Activated CD8-positive, alpha-beta memory T cell treated with anti-CD3 and anti-CD28 coated beads, Interleukin-2, amount 10 ng/mL, durations not matched to agents 7 days and 5 days (primary cell): ENCODE measurements at regions not wholly inside any gene's neighbourhood (a gene's known extent, or its start where the extent isn't known, plus 50 kb on each side); places are given as distances from the start of the nearest gene placed in this dataset.

ENCODE experiments used
- ATAC-seq: fragments of 150-1000 bp; cut with Tn5 transposase; one replicate; pipeline ENCODE4 v1.10.0; 2021; ENCODE audit warnings: moderate library complexity
- CTCF ChIA-PET: fragments of 350-600 bp; sonication (Branson Sonifier 250); formaldehyde crosslinking; loops from one replicate; lab custom pipeline; 2021; ENCODE audit warnings: antibody characterized with exemption; lab: Charles Lee
- DNase-seq: peaks from one replicate; pipeline ENCODE4 v3.0.0-alpha.2; 2020
- H3K27ac Mint-ChIP-seq: one replicate; pipeline ENCODE4 v1.8.0; 2021; ENCODE audit warnings: mild to moderate bottlenecking, mixed read lengths
- H3K27me3 Mint-ChIP-seq: one replicate; pipeline ENCODE4 v1.8.0; 2021; ENCODE audit warnings: mixed read lengths
- H3K36me3 Mint-ChIP-seq: one replicate; pipeline ENCODE4 v1.8.0; 2021; ENCODE audit warnings: mild to moderate bottlenecking, mixed read lengths
- H3K4me1 Mint-ChIP-seq: one replicate; pipeline ENCODE4 v1.8.0; 2021; ENCODE audit warnings: mixed read lengths
- H3K4me3 Mint-ChIP-seq: one replicate; pipeline ENCODE4 v1.8.0; 2021; ENCODE audit warnings: mild to moderate bottlenecking, moderate library complexity, mixed read lengths
- H3K9me3 Mint-ChIP-seq: one replicate; pipeline ENCODE4 v1.8.0; 2022; ENCODE audit warnings: low read depth, mixed read lengths

DNA sequence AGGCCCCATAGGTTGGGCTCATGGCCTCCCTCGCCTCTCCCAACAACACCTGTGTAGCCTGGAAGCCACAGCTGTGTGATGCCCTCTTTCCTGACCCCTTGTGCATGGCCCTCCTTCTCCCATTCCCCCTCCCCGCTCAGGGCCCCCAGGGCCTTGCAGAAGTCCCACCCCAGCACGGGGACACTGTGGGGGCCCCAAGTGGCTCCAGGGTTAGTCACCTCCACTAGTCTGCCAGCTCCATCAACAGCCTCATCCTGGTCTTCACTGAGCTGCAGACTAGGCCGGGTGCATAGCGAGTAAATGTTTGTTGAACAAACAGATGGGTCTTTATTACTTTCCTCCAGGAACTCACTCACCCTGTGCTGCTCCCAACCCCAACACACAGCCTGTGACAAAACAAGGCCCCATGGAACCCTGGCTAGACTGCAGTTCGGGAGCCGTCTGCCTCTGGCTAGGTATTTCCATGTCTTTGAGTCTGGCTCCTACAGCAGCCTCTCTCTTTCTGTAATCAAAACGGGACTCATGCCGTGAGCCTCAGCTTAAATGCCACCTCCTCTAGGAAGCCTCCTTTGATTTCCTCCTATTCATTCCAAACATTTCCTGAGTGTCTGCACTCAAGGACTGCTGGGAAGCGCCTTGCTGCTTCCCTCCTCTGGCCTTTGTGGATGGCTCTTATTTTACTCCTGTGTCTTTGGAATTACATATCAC is 109.9 kb upstream of the ID2 start:
- no peak for ATAC-seq
- no peak for DNase-seq
- CTCF ChIA-PET: interaction anchor here (1.4 kb wide), 1 partner anchor 12 kb away, joined by 4 read pairs; no protein-coding TSS in a partner anchor
- Mint-ChIP-seq H3K27me3 (peaks cover 20% of the 10 kb centered on the region), H3K36me3 (no peaks in the 10 kb centered on the region), H3K4me1 (peaks cover 24% of the 10 kb centered on the region), H3K4me3 (no peak overlapping the region), H3K9me3 (no peaks in the 10 kb centered on the region), H3K27ac (no peak overlapping the region)

DNA sequence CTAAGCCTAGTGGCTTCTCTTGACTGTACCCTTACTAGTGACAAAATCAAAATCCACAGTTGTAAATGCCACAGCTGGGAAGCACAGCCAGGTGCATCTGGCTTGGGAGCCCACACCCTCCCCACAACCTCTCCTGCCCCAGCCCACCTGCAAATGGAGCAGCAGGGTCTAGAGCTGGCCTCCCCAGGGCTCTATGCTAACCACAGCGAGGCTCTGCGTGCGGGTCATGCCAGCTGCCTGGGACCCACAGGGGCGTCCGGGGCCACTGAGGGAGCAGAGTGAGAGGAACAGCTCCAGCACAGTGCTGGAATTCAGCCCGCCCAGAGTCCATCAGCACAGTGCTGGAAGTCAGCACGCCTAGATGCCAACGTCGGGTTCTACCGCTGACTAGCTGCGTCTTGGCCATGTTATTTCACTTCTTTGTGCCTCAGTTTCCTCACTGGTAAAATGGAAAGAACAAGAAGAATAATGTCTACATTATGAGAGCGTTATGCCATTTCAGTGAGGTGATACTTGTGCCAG is 109.1 kb upstream of the ID2 start:
- Mint-ChIP-seq H3K9me3 (no peaks in the 10 kb centered on the region), H3K4me3 (no peak overlapping the region), H3K36me3 (no peaks in the 10 kb centered on the region), H3K4me1 (peaks cover 28% of the 10 kb centered on the region), H3K27me3 (peaks cover 20% of the 10 kb centered on the region), H3K27ac (no peak overlapping the region)
- CTCF ChIA-PET: interaction anchor here (1.4 kb wide), 1 partner anchor 13 kb away, joined by 4 read pairs; no protein-coding TSS in a partner anchor
- DNase-seq (no peak), ATAC-seq (no peak)

DNA sequence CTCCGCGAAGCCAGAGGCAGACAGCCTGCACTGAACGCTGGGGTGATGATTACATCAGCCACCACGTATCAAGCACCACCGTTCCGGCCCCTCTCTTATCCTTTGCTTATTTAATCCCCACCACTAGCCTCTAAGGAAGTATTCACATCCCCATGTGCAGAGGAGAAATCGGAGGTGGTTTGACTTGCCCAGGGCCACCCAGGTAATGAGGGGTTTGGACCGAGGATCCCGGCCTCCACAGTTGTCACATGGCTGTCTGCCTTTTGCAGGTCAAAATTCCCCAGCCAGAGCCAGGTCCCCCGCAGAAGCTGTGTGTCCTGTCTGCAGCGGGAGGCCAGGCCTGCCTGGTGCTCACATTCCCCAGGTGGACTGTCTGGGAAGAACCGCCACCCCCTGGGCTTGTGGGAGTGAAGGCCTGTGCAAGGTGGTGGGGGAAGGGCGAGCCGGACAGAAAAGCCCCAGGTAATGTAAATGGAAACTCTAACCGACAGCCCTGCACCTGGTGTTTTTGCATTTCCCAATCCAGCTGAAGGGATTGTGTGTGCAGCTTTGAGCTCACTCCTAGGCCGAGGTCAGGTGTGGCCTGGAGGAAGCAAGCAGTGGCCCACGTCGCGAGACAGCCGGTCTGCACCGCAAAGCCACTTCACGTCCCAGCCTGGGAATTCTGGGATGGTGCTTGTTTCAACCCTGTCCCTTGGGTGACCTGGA is 108.5 kb upstream of the ID2 start:
- Mint-ChIP-seq H3K36me3 (no peaks in the 10 kb centered on the region), H3K4me1 (peaks cover 28% of the 10 kb centered on the region), H3K9me3 (no peaks in the 10 kb centered on the region), H3K4me3 (no peak overlapping the region), H3K27me3 (peaks cover 20% of the 10 kb centered on the region), H3K27ac (no peak overlapping the region)
- DNase-seq (no peak), ATAC-seq (no peak)
- CTCF ChIA-PET: interaction anchor here (1.4 kb wide), 1 partner anchor 13 kb away, joined by 4 read pairs; no protein-coding TSS in a partner anchor

DNA sequence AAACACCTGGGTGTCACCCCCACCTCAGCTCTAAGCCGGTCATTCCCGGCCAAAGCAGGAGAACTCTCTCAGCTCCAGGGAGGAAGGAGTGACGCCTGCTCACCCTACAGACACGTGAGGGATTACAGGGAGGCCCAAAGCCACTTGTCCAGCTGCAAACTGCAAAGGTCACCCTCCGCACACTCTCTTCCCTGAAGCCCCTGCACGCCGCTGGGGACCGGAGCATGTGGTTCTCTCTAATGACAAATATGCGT is 108.0 kb upstream of the ID2 start:
- no peaks in the 10 kb centered on the region for H3K36me3 Mint-ChIP-seq
- no peak overlapping the region for H3K27ac Mint-ChIP-seq
- ATAC-seq: no peak
- H3K4me3 Mint-ChIP-seq: no peak overlapping the region
- DNase-seq: no peak
- H3K27me3 Mint-ChIP-seq: peaks cover 20% of the 10 kb centered on the region
- H3K9me3 Mint-ChIP-seq: no peaks in the 10 kb centered on the region
- CTCF ChIA-PET: no interaction called here
- H3K4me1 Mint-ChIP-seq: peaks cover 28% of the 10 kb centered on the region

DNA sequence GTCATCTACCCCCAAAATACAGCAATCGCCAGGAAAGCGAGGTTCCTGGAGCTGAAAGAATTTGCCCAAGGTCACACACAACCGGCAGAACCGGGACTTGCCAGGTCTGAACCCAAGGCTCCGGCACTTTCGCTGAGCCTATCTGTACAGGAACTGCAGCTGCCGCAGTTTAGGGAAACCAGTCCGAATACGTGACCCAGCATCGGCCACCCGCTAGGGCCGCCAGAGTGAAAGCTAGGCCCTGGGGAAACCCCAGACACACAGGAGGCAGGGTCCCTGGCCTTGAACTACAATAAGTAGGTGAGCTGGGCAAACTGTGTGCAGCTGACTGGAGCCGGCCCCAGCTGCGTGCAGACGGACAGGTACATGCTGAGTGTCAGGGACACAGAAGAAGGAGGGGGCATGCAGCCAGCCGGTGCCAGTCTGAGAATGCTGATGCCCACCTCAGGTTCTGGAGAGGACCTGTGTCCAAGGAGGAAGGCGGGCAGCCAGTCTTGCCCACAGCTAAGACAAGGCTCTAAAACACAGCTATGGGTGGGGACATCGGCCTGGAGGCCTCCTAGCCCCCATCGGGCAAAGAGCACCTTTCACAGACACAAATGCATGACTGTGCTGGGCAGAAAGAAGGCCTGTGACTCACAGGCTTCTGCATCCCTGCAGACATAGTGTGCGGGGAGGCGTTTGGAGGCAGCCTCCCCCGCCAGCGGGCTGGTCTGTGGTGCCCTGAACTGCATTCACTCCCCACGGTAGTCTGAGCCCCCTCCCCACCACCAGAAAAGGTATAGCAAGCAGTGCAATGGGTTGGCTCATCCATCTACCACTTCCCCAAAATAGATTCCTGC is 107.4 kb upstream of the ID2 start:
- ATAC-seq: no peak
- H3K9me3 Mint-ChIP-seq: no peaks in the 10 kb centered on the region
- no peaks in the 10 kb centered on the region for H3K36me3 Mint-ChIP-seq
- peaks cover 28% of the 10 kb centered on the region for H3K4me1 Mint-ChIP-seq
- CTCF ChIA-PET: interaction anchor here (1.4 kb wide), 1 partner anchor 30 kb away, joined by 4 read pairs; no protein-coding TSS in a partner anchor
- peak; percentile 39 for DNase-seq
- H3K27me3 Mint-ChIP-seq: peaks cover 20% of the 10 kb centered on the region
- no peak overlapping the region for H3K4me3 Mint-ChIP-seq
- H3K27ac Mint-ChIP-seq: no peak overlapping the region

DNA sequence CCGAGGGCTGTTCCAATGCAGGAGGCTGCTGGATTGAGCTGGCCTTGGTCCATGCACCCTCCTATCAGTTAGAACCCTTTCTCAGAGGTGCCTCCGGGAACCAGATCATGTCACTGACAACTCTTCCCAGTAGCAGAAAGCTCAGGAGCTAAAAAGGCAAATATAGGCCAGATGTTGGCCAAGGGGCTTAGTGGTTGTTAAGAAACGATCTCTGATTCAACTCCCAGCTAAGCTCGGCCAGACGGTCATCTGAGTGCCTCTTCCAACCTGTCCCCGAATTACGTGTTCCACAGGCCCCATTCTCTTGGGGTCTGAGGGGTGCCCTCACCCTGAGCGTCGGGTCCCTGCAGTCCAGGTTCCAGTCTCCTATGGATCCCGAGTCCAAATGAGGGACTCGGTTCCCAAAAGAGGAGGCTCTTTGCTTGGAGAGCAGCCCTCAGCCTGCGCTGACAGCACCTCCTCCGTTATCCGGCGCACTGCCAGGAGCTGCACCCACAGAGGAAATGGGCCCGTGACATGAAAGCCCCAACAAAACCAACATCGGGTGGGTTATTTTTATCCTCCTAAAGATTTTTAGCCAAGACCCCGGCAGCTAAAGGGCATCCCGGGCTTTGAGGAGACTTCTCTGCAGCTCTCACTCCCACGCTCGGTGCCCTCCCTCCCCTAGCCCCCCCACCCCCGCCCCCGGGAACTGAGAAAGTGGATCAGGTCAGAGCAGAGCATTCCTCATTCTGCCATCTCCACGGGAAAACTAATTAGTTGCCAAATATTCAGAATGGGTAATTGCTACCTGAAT is 106.6 kb upstream of the ID2 start:
- CTCF ChIA-PET: interaction anchor here (1.4 kb wide), 1 partner anchor 30 kb away, joined by 4 read pairs; no protein-coding TSS in a partner anchor
- DNase-seq (peak; percentile 75), ATAC-seq (peak; percentile 73)
- Mint-ChIP-seq H3K36me3 (no peaks in the 10 kb centered on the region), H3K27me3 (peaks cover 18% of the 10 kb centered on the region), H3K4me1 (peaks cover 28% of the 10 kb centered on the region), H3K27ac (peak overlapping the region; percentile 8), H3K9me3 (no peaks in the 10 kb centered on the region), H3K4me3 (no peak overlapping the region)

DNA sequence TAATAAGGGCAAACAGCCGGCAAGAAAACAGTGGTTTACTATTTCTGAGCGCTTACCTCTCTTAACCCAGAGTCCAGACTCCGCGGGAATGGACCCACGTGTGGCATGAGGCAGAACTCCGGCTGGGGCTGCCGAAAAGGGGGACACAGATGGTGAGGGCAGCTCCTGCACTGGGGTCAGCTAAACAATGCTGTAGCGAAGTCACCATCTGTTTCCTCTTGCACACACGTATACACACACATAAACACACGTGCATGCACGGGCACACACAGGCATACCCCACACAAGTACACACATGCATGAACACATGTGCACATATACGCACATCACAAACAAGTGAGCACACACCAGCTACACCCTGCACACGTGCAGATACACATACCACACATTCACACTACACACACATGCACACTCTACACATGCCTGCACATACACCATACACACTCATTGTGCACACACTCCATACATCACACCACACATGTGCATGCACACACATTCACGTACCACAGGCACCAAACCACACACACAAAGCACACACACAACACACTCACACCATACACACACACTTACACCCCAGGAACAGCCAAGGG is 105.9 kb upstream of the ID2 start:
- CTCF ChIA-PET: interaction anchor here (1.4 kb wide), 1 partner anchor 31 kb away, joined by 4 read pairs; no protein-coding TSS in a partner anchor
- ATAC-seq: no peak
- no peaks in the 10 kb centered on the region for H3K36me3 Mint-ChIP-seq
- peaks cover 22% of the 10 kb centered on the region for H3K27me3 Mint-ChIP-seq
- no peaks in the 10 kb centered on the region for H3K9me3 Mint-ChIP-seq
- peak overlapping the region; percentile 33 for H3K4me3 Mint-ChIP-seq
- H3K27ac Mint-ChIP-seq: no peak overlapping the region
- DNase-seq: no peak
- H3K4me1 Mint-ChIP-seq: peaks cover 32% of the 10 kb centered on the region

DNA sequence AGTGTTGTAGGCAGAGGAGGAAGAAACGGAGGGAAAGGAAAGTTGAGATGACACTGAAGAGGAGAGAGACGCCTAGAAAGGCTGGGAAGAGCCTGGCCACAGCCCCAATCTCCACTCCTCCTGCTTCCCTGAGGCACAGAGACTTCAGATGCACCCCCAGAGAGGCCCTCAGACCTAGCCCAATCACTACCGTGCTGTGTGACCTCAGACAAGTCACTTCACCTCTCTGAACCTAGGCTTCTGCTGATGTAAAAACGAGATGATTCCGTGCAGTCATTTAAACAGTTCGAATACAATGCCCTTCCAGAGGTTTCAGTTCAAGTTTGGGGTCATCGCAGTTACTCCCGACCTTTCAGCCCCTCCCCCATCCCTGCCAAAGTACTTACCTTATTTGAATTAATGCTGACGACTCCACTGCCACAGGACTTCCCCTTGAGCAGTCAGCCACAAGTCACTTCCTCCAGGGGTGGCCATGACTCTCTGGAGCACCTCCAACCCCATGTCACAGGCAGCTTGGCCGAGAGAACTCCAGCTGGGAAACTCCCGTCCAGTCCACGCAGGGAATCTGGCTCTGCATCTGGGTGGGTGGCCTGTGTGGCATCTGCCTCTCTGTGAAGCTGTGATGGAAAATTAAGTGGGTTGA is 105.2 kb upstream of the ID2 start:
- CTCF ChIA-PET: no interaction called here

DNA sequence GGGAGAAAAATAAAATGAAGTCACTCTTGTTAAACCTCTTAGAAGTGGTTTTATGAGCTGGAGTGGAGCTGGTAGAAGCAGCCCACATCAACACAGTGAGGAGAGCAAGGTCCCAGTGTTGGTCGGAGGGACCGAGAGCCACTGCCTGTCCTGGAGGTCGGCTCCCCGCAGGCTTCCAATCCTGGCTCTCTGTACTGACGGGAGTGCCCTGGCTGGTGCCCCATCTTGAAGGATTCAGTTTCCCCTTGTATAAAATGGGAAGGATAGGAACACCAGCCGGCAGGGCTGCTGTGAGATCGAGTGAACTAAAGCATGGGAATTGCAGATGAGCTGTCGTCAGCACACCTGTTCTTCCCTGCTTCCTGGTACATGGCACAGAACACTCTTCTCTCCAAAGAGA is 104.3 kb upstream of the ID2 start:
- Mint-ChIP-seq H3K27me3 (peaks cover 23% of the 10 kb centered on the region), H3K36me3 (no peaks in the 10 kb centered on the region), H3K9me3 (no peaks in the 10 kb centered on the region), H3K27ac (no peak overlapping the region), H3K4me3 (no peak overlapping the region), H3K4me1 (peaks cover 34% of the 10 kb centered on the region)
- CTCF ChIA-PET: no interaction called here
- DNase-seq (peak; percentile 37), ATAC-seq (no peak)

More for the DNA sequence above, 105.2 kb upstream of the ID2 start:
- Mint-ChIP-seq H3K36me3 (no peaks in the 10 kb centered on the region), H3K4me3 (no peak overlapping the region), H3K4me1 (peaks cover 32% of the 10 kb centered on the region), H3K27ac (peak overlapping the region; percentile 53), H3K9me3 (no peaks in the 10 kb centered on the region), H3K27me3 (peaks cover 23% of the 10 kb centered on the region)
- peak; percentile 72 for ATAC-seq
- peak; percentile 75 for DNase-seq

DNA sequence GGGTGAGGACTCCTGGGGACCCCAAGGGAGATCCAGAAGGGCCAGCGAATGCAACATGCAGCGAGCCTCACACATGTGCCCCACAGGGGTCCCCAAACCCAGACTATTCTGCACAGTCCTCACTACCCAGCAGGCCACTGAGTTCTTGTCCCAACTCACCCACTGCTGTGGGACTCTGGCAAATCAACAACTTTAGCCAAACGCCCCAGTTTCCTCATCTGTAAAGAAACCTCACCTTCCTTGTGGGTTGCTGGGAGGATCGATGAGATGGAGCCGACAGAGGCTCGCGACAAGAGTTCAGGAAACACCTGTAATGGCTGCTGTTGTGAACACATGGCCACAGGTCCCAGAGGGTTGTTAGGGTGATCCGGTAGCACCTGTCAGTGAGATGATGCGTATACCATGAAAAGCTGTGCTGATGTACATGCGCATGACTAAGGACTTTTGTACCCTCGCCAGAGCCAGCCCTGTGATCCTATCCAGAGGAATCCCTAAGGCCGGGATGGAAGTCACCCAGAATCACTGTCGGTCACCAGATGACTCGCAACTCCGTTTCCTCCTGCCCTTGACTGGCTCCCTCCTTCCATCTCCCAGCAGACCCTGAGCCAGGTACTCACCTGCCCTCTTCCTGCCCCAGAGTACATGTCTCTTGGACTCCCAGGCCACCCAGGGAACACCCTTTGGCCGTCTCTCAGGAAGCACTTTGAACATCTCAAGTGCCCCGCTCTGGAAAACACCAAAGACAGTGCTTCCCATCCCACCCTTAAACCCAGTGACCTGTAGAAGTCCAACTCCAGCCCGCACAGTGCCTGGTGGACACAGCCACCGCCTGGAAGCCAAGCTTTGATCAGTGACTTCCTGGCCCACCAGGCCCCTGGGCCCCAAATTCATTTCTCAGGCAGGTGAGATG is 103.3 kb upstream of the ID2 start:
- no peak overlapping the region for H3K4me3 Mint-ChIP-seq
- H3K9me3 Mint-ChIP-seq: no peaks in the 10 kb centered on the region
- ATAC-seq (no peak), DNase-seq (peak; percentile 37)
- peaks cover 37% of the 10 kb centered on the region for H3K4me1 Mint-ChIP-seq
- CTCF ChIA-PET: no interaction called here
- H3K27ac Mint-ChIP-seq: no peak overlapping the region
- H3K36me3 Mint-ChIP-seq: no peaks in the 10 kb centered on the region
- peaks cover 20% of the 10 kb centered on the region for H3K27me3 Mint-ChIP-seq

DNA sequence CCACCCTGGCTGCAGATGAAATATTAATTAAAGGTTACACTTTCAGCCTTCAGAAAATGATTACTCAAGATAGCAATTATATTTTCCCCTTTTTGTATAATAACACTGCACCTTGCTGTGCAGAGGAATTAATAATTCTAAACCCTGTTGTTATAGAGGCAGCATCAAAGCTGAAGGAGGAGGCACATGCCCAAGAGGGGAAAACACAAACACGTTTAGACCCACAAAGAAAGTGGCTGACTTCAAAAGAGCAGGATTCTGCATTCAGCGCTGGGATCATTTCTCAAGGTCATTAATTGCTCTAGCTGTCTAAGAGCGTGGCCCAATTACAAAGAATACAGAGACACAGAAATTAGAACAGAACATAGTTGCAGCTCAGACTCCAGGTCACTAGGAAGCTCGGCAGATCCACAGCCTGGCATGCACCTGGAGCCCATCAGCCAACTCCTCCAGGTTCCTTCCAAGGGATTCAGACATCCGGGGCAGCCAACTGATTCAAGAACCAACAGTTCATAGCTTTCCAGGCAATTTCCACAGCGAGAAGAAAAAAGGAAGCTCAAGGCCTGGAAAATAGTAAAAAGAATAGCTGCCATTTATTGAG is 102.3 kb upstream of the ID2 start:
- ATAC-seq (no peak), DNase-seq (no peak)
- CTCF ChIA-PET: interaction anchor here (1.6 kb wide), 1 partner anchor 20 kb away, joined by 3 read pairs; no protein-coding TSS in a partner anchor
- Mint-ChIP-seq H3K4me3 (no peak overlapping the region), H3K9me3 (no peaks in the 10 kb centered on the region), H3K36me3 (no peaks in the 10 kb centered on the region), H3K27ac (no peak overlapping the region), H3K4me1 (peaks cover 41% of the 10 kb centered on the region), H3K27me3 (peaks cover 15% of the 10 kb centered on the region)
